ENCODE measurements at regions not wholly inside any gene's neighbourhood (a gene's known extent, or its start where the extent isn't known, plus 50 kb on each side); places are given as distances from the start of the nearest gene placed in this dataset.

DNA sequence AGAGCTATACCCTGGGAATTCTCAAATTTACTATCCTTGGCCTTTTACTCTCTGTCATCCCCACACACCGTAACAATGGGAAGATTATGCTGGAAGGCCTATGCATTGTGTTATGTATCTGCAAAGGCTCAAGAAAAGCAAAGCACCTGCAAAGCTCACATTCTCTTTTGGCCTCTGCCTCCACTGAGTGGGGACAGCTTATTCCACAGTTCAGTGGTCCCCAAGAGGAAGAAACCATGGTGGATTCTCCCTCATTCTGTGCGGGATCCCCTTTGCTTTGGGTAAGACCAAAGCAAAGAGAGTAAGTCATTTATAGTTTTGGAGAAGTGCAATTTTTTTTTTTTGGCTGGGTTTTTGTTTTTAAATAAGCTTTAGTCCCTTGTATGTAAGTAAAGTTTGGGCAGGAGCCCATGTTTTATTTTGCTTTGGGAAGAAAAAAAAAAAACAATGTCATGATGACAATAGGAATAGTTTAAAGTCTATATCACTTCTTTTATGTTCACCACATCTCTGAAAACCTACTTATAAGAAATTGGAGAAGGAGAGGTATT, 530.6 kb downstream of the FGF9 start:
- TF ChIP-seq POLR2A (IDR thresholded peaks at IDR 0.05; ENCODE audit: low read length) (no peak), GATA1 (IDR thresholded peaks at IDR 0.05; ENCODE audit: low read depth, low read length) (no peak)
